Ovary (tissue), 3 donors: ENCODE measurements at regions not wholly inside any gene's neighbourhood (a gene's known extent, or its start where the extent isn't known, plus 50 kb on each side); places are given as distances from the start of the nearest gene placed in this dataset.

Source experiments
- POLR2A ChIP-seq: fragments of 450-650 bp; IDR thresholded peaks from one replicate; pipeline ENCODE4 v1.6.1; 2017; ENCODE audit warnings: antibody characterized with exemption, mild to moderate bottlenecking, moderate library complexity
- TF ChIP-seq, protein P1 (sequence below), 3 donors: fragments of 450-650 bp in 2 of 3; fragments of 200-600 bp in 1 of 3; IDR thresholded peaks; one replicate each; pipeline versions ENCODE4 v1.5.1 to v1.8.0; 2016 to 2022; ENCODE audit warnings: antibody characterized with exemption in 3 of 3, mild to moderate bottlenecking in 1 of 3
- donor health status: DM: no; HTN: no; CAD: no.

GRCh38 chr7:85336086-85336485, 149.2 kb upstream of the SEMA3D start:
- TF ChIP-seq, protein P1, sequence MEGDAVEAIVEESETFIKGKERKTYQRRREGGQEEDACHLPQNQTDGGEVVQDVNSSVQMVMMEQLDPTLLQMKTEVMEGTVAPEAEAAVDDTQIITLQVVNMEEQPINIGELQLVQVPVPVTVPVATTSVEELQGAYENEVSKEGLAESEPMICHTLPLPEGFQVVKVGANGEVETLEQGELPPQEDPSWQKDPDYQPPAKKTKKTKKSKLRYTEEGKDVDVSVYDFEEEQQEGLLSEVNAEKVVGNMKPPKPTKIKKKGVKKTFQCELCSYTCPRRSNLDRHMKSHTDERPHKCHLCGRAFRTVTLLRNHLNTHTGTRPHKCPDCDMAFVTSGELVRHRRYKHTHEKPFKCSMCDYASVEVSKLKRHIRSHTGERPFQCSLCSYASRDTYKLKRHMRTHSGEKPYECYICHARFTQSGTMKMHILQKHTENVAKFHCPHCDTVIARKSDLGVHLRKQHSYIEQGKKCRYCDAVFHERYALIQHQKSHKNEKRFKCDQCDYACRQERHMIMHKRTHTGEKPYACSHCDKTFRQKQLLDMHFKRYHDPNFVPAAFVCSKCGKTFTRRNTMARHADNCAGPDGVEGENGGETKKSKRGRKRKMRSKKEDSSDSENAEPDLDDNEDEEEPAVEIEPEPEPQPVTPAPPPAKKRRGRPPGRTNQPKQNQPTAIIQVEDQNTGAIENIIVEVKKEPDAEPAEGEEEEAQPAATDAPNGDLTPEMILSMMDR (IDR thresholded peaks at IDR 0.05), result no peak
- no peak for TF ChIP-seq POLR2A
